HL-60 (cell line): ENCODE measurements at regions not wholly inside any gene's neighbourhood (a gene's known extent, or its start where the extent isn't known, plus 50 kb on each side); places are given as distances from the start of the nearest gene placed in this dataset.

Experiments used
- DNase-seq, 2 experiments: peaks; one replicate each; pipeline ENCODE4 v3.0.0-alpha.2; 2010 to 2020; ENCODE audit warnings: low read depth in 1 of 2, low spot score in 1 of 2
- H3K27ac ChIP-seq: fragments of 250-450 bp; sonication (Bioruptor Pico); replicated peaks from 2 replicates; pipeline ENCODE4 v1.5.1; 2020; ENCODE audit warnings: mild to moderate bottlenecking, moderate library complexity
- H3K27me3 ChIP-seq: fragments of 250-450 bp; sonication (Bioruptor Pico); 2 replicates; pipeline ENCODE4 v1.5.1; 2021; ENCODE audit warnings: mild to moderate bottlenecking, moderate library complexity; ENCODE audit not compliant: insufficient read depth, poor library complexity, severe bottlenecking
- H3K4me3 ChIP-seq: replicated peaks from 2 replicates; pipeline ENCODE4 v1.5.1; 2011; ENCODE audit warnings: mild to moderate bottlenecking, control low read depth, low read length; ENCODE audit not compliant: insufficient read depth
- CTCF ChIP-seq: IDR thresholded peaks from one replicate; pipeline ENCODE4 v1.5.1; 2011; ENCODE audit warnings: low read length, control low read depth, inconsistent platforms; ENCODE audit not compliant: insufficient read depth
- GABPA ChIP-seq: IDR thresholded peaks from 2 replicates; pipeline ENCODE4 v1.6.1; 2012; ENCODE audit warnings: low read depth
- POLR2AphosphoS5 ChIP-seq: IDR thresholded peaks from 2 replicates; pipeline ENCODE4 v1.6.1; 2012; ENCODE audit warnings: low read depth
- REST ChIP-seq: IDR thresholded peaks from 2 replicates; pipeline ENCODE4 v1.6.1; 2012; ENCODE audit warnings: low read depth; ENCODE audit not compliant: insufficient replicate concordance
- SPI1 ChIP-seq: IDR thresholded peaks from 2 replicates; pipeline ENCODE4 v1.6.1; 2012; ENCODE audit warnings: low read depth, mild to moderate bottlenecking, borderline replicate concordance

GRCh38 chr16:26688105-26688504 is 378.6 kb upstream of the C16orf82 start:
- Histone ChIP-seq H3K4me3 (no peak overlapping the region), H3K27ac (no peak overlapping the region), H3K27me3 (no peaks in the 10 kb centered on the region)
- no peak for DNase-seq
- no peak for TF ChIP-seq POLR2AphosphoS5
- TF ChIP-seq SPI1: no peak
- TF ChIP-seq CTCF: no peak
- no peak for TF ChIP-seq GABPA
- no peak for TF ChIP-seq REST

GRCh38 chr16:26688699-26689098 is 378.0 kb upstream of the C16orf82 start:
- no peak for TF ChIP-seq POLR2AphosphoS5
- TF ChIP-seq CTCF: no peak
- TF ChIP-seq REST: no peak
- no peak for TF ChIP-seq SPI1
- no peak for TF ChIP-seq GABPA

GRCh38 chr16:26692658-26693057 is 374.1 kb upstream of the C16orf82 start:
- DNase-seq: no peak
- H3K27me3 ChIP-seq: no peaks in the 10 kb centered on the region
- TF ChIP-seq SPI1 (no peak), REST (no peak), GABPA (no peak), POLR2AphosphoS5 (no peak), CTCF (no peak)
- H3K27ac ChIP-seq: no peak overlapping the region
- H3K4me3 ChIP-seq: no peak overlapping the region

More at GRCh38 chr16:26688699-26689098, 378.0 kb upstream of the C16orf82 start:
- Histone ChIP-seq H3K4me3 (no peak overlapping the region), H3K27me3 (no peaks in the 10 kb centered on the region), H3K27ac (no peak overlapping the region)
- no peak for DNase-seq
